Activated CD4-positive, alpha-beta T cell treated with anti-CD3 and anti-CD28 coated beads for 24 hours (primary cell): ENCODE measurements at regions not wholly inside any gene's neighbourhood (a gene's known extent, or its start where the extent isn't known, plus 50 kb on each side); places are given as distances from the start of the nearest gene placed in this dataset.

Experiments used
- DNase-seq, 2 donors: peaks; one replicate each; pipeline ENCODE4 v3.0.0-alpha.2; 2020; ENCODE audit warnings: low read depth in 2 of 2

GRCh38 chr4:58935332-58935731 lies 1825.1 kb upstream of the IGFBP7 start:
- no peak for DNase-seq

- no peak for DNase-seq
Measured at GRCh38 chr4:58936436-58936835, 1826.3 kb upstream of the IGFBP7 start.

- no peak for DNase-seq
Measured at GRCh38 chr4:58940167-58940566, 1830.0 kb upstream of the IGFBP7 start.

- no peak for DNase-seq
Measured at GRCh38 chr4:58941286-58941685, 1831.1 kb upstream of the IGFBP7 start.

GRCh38 chr4:58953575-58953974 lies 1843.4 kb upstream of the IGFBP7 start:
- no peak for DNase-seq

- no peak for DNase-seq
Measured at GRCh38 chr4:58957711-58958110, 1847.5 kb upstream of the IGFBP7 start.

GRCh38 chr4:58961283-58961682 lies 1851.1 kb upstream of the IGFBP7 start:
- no peak for DNase-seq

GRCh38 chr4:58961925-58962324 lies 1851.7 kb upstream of the IGFBP7 start:
- no peak for DNase-seq

- no peak for DNase-seq
Measured at GRCh38 chr4:58962424-58962823, 1852.2 kb upstream of the IGFBP7 start.

- no peak for DNase-seq
Measured at GRCh38 chr4:58981828-58982227, 1871.6 kb upstream of the IGFBP7 start.

GRCh38 chr4:58983887-58984286 lies 1873.7 kb upstream of the IGFBP7 start:
- DNase-seq = no peak

GRCh38 chr4:59002148-59002547 lies 1892.0 kb upstream of the IGFBP7 start:
- DNase-seq = no peak

- DNase-seq = no peak
Measured at GRCh38 chr4:59024257-59024656, 1914.1 kb upstream of the IGFBP7 start.

GRCh38 chr4:59037812-59038211 lies 1927.6 kb upstream of the IGFBP7 start:
- no peak for DNase-seq

- no peak for DNase-seq
Measured at GRCh38 chr4:59039046-59039445, 1928.9 kb upstream of the IGFBP7 start.

- no peak for DNase-seq
Measured at GRCh38 chr4:59044286-59044900, 1934.2 kb upstream of the IGFBP7 start.

- DNase-seq = no peak
Measured at GRCh38 chr4:59054086-59054485, 1943.9 kb upstream of the IGFBP7 start.

- no peak for DNase-seq
Measured at GRCh38 chr4:59057804-59058203, 1947.6 kb upstream of the IGFBP7 start.

GRCh38 chr4:59058543-59058942 lies 1948.4 kb upstream of the IGFBP7 start:
- DNase-seq = no peak

- DNase-seq = no peak
Measured at GRCh38 chr4:59060002-59060846, 1950.0 kb upstream of the IGFBP7 start.

- no peak for DNase-seq
Measured at GRCh38 chr4:59060895-59061294, 1950.7 kb upstream of the IGFBP7 start.

GRCh38 chr4:59063015-59063720 lies 1953.0 kb upstream of the IGFBP7 start:
- DNase-seq = no peak
